Adrenal gland (tissue), 9 donors: ENCODE measurements at regions not wholly inside any gene's neighbourhood (a gene's known extent, or its start where the extent isn't known, plus 50 kb on each side); places are given as distances from the start of the nearest gene placed in this dataset.
"Not testable (repeated sequence)": the region's sequence is repeated elsewhere in the genome, so short reads cannot be mapped to it uniquely, and the experiment has no call there.

Experiments used
- DNase-seq, 7 donors: peaks; one replicate each; pipeline ENCODE4 v3.0.0-alpha.2; 2019 to 2020
- H3K27ac ChIP-seq, 5 donors: fragments of 200-600 bp; sonication (generic) in 4 of 5; 1 replicate in 3 of 5; 2 replicates in 2 of 5; pipeline versions ENCODE4 v1.5.1 to v1.8.0; 2016 to 2020; ENCODE audit warnings: mild to moderate bottlenecking in 1 of 5
- H3K27me3 ChIP-seq: fragments of 200-600 bp; 2 replicates; pipeline ENCODE4 v1.8.0; 2021
- H3K36me3 ChIP-seq, 2 donors: fragments of 200-600 bp; replicated peaks in 1 of 2; 1 replicate in 1 of 2; 2 replicates in 1 of 2; pipeline versions ENCODE4 v1.5.1 to v1.8.0; 2018 to 2022
- H3K4me1 ChIP-seq, 2 donors: fragments of 200-600 bp; replicated peaks in 1 of 2; 1 replicate in 1 of 2; 2 replicates in 1 of 2; pipeline versions ENCODE4 v1.5.1 to v1.8.0; 2018 to 2021
- H3K4me3 ChIP-seq, 4 donors: fragments of 200-600 bp; sonication (generic) in 3 of 4; one replicate each; pipeline ENCODE4 v1.5.1; 2016 to 2018
- H3K9me3 ChIP-seq, 3 donors: fragments of 200-600 bp; sonication (generic) in 1 of 3; replicated peaks in 1 of 3; 1 replicate in 2 of 3; 2 replicates in 1 of 3; pipeline versions ENCODE4 v1.5.1 to v1.8.0; 2016 to 2021
- POLR2A ChIP-seq, 2 donors: fragments of 450-650 bp; IDR thresholded peaks; one replicate each; pipeline ENCODE4 v1.6.1; 2017; ENCODE audit warnings: antibody characterized with exemption in 2 of 2, mild to moderate bottlenecking in 2 of 2, moderate library complexity in 1 of 2
- WGBS, 4 donors: extraction: QIAGEN DNeasy Blood & Tissue Kit in 2 of 4; methylation state at CpG; one replicate each; pipeline versions ENCODE4 v1.1.5 to v1.1.7; 2013 to 2017; 5-methylcytosine and 5-hydroxymethylcytosine counted together
- intact Hi-C, 2 donors: fragments of 100-400 bp; cut with DNase I; formaldehyde crosslinking; loops; one replicate each; pipeline versions ENCODE4 v1.14.1 to v1.15.0; 2022 to 2023
- TF ChIP-seq, protein P1 (sequence below), 6 experiments: fragments of 450-650 bp in 4 of 6; fragments of 200-600 bp in 2 of 6; sonication (generic) in 1 of 6; IDR thresholded peaks; 1 replicate in 5 of 6; 2 replicates in 1 of 6; pipeline versions ENCODE4 v1.5.1 to v1.8.0; 2016 to 2021; ENCODE audit warnings: antibody characterized with exemption in 6 of 6, mild to moderate bottlenecking in 2 of 6, moderate library complexity in 1 of 6
- donor health status: healthy with polysubstance abuse.
- donor health status: Bipolar disorder and iron deficiency.
- donor health status: DM: yes; HTN: yes; CAD: no.
- donor health status: DM: no; HTN: no; CAD: no.
- donor health status: DM: no; HTN: no; CAD: no.

DNA sequence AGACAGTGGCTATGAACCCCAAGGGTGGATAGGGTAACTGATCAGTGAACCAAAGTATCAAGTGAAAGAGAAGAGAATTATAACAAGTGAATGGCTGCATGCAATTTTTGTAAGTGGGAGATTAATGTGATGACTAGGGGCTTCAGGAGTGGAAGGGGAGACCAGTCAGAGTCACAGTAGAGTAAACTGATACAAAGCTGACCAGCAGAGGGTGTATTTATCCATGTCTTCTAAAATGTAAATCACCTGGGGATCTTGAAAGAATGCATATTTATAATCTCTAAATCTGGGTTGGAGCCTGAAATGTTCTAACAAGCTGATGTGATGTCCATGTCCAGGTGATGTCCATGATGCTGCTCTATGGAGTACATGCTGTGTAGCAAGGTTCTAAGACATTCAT lies 1351.3 kb upstream of the CHAC2 start:
- Histone ChIP-seq H3K27ac (no peak overlapping the region), H3K9me3 (no peaks in the 10 kb centered on the region), H3K27me3 (peaks cover 6% of the 10 kb centered on the region), H3K4me3 (no peak overlapping the region), H3K36me3 (no peaks in the 10 kb centered on the region), H3K4me1 (no peaks in the 10 kb centered on the region)
- intact Hi-C loops: no loop called here
- TF ChIP-seq POLR2A (IDR thresholded peaks at IDR 0.05): no peak
- TF ChIP-seq, protein P1, sequence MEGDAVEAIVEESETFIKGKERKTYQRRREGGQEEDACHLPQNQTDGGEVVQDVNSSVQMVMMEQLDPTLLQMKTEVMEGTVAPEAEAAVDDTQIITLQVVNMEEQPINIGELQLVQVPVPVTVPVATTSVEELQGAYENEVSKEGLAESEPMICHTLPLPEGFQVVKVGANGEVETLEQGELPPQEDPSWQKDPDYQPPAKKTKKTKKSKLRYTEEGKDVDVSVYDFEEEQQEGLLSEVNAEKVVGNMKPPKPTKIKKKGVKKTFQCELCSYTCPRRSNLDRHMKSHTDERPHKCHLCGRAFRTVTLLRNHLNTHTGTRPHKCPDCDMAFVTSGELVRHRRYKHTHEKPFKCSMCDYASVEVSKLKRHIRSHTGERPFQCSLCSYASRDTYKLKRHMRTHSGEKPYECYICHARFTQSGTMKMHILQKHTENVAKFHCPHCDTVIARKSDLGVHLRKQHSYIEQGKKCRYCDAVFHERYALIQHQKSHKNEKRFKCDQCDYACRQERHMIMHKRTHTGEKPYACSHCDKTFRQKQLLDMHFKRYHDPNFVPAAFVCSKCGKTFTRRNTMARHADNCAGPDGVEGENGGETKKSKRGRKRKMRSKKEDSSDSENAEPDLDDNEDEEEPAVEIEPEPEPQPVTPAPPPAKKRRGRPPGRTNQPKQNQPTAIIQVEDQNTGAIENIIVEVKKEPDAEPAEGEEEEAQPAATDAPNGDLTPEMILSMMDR (IDR thresholded peaks at IDR 0.05): no peak
- no peak for DNase-seq

DNA sequence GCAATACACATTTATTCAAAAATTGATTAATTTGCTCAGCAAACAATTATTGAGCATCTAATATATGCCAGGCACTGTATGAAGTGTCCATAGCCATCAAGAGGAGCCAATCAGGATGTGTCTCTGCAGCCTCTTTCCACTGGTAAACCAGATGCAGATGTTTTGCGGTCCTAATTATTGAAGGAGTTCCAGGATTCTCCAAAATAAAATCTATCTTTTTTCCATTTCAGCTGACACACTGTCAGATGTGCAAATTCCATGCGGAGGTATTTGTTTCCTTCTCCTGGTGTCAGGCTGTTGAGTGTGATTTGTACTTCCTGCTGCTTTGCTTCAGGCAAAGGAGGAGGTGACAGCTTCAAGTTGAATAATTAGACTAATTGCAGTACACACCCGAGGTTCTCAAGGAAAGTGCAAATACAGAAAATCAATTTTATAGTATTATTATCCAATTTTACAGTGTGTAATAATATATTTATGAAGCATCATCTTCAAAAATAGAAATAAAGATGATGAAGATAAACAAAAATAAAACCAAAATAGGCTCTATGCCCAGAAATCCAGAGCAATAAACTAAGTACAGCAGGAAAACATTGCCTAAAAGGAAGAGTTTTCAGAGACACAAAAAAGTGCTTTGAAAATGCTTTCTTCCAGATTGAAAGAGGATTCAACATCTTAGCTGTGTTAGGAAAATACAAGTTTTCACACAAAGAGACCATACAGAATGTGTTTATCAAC lies 1352.9 kb upstream of the CHAC2 start:
- Histone ChIP-seq H3K36me3 (no peaks in the 10 kb centered on the region), H3K9me3 (no peaks in the 10 kb centered on the region), H3K4me3 (no peak overlapping the region), H3K27ac (no peak overlapping the region), H3K4me1 (no peaks in the 10 kb centered on the region), H3K27me3 (peaks cover 6% of the 10 kb centered on the region)
- no peak for TF ChIP-seq POLR2A (IDR thresholded peaks at IDR 0.05)
- TF ChIP-seq, protein P1 (IDR thresholded peaks at IDR 0.05): no peak
- DNase-seq: no peak
- intact Hi-C loops: no loop called here
- WGBS, 4 donors: 20 to 30% (median 26%) methylated on average over 3 of the region's 3 CpGs

DNA sequence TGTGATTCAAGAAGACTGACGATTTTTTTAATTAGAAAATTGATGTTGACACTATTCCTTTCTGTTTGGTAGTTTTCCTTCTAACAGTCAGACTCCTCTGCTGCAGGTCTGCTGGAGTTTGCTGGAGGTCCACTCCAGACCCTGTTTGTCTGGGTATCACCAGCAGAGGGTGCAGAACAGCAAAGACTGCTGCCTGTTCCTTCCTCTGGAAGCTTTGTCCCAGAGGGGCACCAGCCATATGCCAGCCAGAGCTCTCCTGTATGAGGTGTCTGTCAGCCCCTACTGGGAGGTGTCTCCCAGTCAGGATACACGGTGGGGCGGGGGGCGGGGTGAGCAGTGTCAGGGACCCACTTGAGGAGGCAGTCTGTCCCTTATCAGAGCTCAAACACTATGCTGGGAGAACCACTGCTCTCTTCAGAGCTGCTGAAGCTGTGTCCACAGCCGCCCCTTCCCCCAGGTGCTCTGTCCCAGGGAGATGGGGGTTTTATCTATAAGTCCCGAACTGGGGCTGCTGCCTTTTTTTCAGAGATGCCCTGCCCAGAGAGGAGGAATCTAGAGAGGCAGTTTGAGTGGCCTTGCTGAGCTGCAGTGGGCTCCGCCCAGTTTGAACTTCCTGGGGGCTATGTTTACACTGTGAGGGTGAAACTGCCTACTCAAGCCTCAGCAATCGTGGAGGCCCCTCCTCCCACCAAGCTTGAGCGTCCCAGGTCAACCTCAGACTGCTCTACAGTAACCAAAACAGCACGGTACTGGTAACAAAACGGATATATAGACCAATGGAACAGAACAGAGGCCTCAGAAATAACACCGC lies 1358.1 kb upstream of the CHAC2 start:
- intact Hi-C loops, H3K9me3 ChIP-seq, H3K36me3 ChIP-seq, H3K4me1 ChIP-seq, H3K4me3 ChIP-seq, H3K27me3 ChIP-seq, H3K27ac ChIP-seq, DNase-seq: not testable (repeated sequence)
- WGBS, 4 donors: 71 to 77% (median 72%) methylated on average over 9 to 12 of the region's 12 CpGs

DNA sequence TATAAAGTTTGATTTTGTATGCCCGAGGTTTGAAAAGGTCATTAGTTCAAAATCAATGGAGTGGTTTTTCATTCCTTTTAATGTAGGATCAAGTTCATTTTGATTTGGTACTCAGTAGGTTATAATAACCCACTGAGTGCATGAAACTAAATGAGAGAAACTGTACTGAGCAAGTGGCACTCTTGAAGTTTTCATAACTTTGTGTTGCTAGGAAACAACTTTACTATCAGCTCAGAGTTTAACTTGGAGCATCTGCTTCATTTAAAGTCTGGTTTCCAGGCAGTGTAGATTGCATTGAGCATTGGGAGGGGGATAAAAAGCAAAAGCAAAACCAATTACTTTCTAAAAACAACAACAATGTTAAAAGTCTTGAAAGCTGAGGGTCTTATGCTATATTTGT lies 1361.6 kb upstream of the CHAC2 start:
- no peak overlapping the region for H3K27ac ChIP-seq
- no peaks in the 10 kb centered on the region for H3K36me3 ChIP-seq
- H3K4me1 ChIP-seq: no peaks in the 10 kb centered on the region
- intact Hi-C loops: no loop called here
- no peaks in the 10 kb centered on the region for H3K27me3 ChIP-seq
- H3K9me3 ChIP-seq: no peaks in the 10 kb centered on the region
- no peak overlapping the region for H3K4me3 ChIP-seq
- WGBS, 4 donors: 61 to 82% (median 66%) methylated on average over 1 of the region's 1 CpG
- TF ChIP-seq, protein P1 (IDR thresholded peaks at IDR 0.05): no peak
- TF ChIP-seq POLR2A (IDR thresholded peaks at IDR 0.05): no peak
- DNase-seq: no peak
